Karpas-422 (cell line): ENCODE measurements at regions not wholly inside any gene's neighbourhood (a gene's known extent, or its start where the extent isn't known, plus 50 kb on each side); places are given as distances from the start of the nearest gene placed in this dataset.

Experiments
- DNase-seq: peaks from one replicate; pipeline ENCODE4 v3.0.0-alpha.2; 2015
- H2AFZ ChIP-seq: fragments of 200-600 bp; sonication (generic); 2 replicates; pipeline ENCODE4 v1.6.1; 2014; ENCODE audit warnings: antibody characterized with exemption, low read length, mixed read lengths
- H3K27ac ChIP-seq: fragments of 200-600 bp; sonication (generic); 2 replicates; pipeline ENCODE4 v1.5.1; 2014; ENCODE audit warnings: mild to moderate bottlenecking, low read length, moderate library complexity
- H3K27me3 ChIP-seq: fragments of 200-600 bp; sonication (generic); 2 replicates; pipeline ENCODE4 v1.6.1; 2014; ENCODE audit warnings: low read length, mixed read lengths
- H3K36me3 ChIP-seq: fragments of 200-600 bp; sonication (generic); 2 replicates; pipeline ENCODE4 v1.6.1; 2014; ENCODE audit warnings: low read length, mixed read lengths; ENCODE audit not compliant: insufficient read depth
- H3K4me1 ChIP-seq: fragments of 200-600 bp; sonication (generic); 2 replicates; pipeline ENCODE4 v1.6.1; 2014; ENCODE audit warnings: mild to moderate bottlenecking, low read length, mixed read lengths
- H3K4me2 ChIP-seq: fragments of 200-600 bp; sonication (generic); 2 replicates; pipeline ENCODE4 v1.6.1; 2014; ENCODE audit warnings: low read length, low read depth, mild to moderate bottlenecking; ENCODE audit not compliant: poor library complexity, severe bottlenecking
- H3K4me3 ChIP-seq: fragments of 200-600 bp; sonication (generic); 2 replicates; pipeline ENCODE4 v1.5.1; 2014; ENCODE audit warnings: mild to moderate bottlenecking, antibody characterized with exemption, low read length, mixed read lengths
- H3K79me2 ChIP-seq: fragments of 200-600 bp; sonication (generic); 2 replicates; pipeline ENCODE4 v1.6.1; 2014; ENCODE audit warnings: mild to moderate bottlenecking, low read length, mixed read lengths
- H3K9ac ChIP-seq: fragments of 200-600 bp; sonication (generic); 2 replicates; pipeline ENCODE4 v1.6.0; 2014; ENCODE audit warnings: low read length
- H3K9me2 ChIP-seq: fragments of 200-600 bp; sonication (generic), shearing (Covaris generic); replicated peaks from 2 replicates; pipeline ENCODE4 v1.6.0; 2014; ENCODE audit warnings: mild to moderate bottlenecking, low read length, moderate library complexity; ENCODE audit not compliant: insufficient read depth
- H3K9me3 ChIP-seq: fragments of 300-700, 200-600 bp; sonication (generic); 2 replicates; pipeline ENCODE4 v1.6.1; 2014; ENCODE audit warnings: low read length, mixed read lengths
- H4K20me1 ChIP-seq: fragments of 200-600 bp; sonication (generic); 2 replicates; pipeline ENCODE4 v1.6.1; 2014; ENCODE audit warnings: mild to moderate bottlenecking, antibody characterized with exemption, low read length, low read depth; ENCODE audit not compliant: insufficient read depth

DNA sequence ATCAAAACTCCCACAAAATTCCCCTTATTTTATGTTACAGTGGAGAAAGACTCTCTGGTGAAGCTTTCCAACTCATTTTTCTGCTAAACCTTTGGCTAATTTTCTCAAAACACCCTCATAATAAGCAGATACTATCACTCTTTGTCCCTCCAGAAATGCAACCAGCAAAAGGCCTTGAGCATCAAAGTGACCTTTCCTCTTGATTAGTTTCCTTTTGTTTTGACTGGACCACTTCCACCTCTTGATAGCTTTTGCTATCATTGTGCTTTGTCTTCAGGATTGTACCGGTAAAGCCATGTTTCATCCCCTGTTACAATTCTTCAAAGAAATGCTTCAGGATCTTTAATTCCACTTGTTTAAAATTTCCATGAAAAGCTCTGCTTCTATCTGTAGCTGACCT is 115.1 kb upstream of the SLC13A1 start:
- no peak overlapping the region for H3K4me3 ChIP-seq
- no peaks in the 10 kb centered on the region for H3K79me2 ChIP-seq
- H3K4me1 ChIP-seq: no peaks in the 10 kb centered on the region
- no peaks in the 10 kb centered on the region for H4K20me1 ChIP-seq
- no peak overlapping the region for H3K9ac ChIP-seq
- H3K36me3 ChIP-seq: no peaks in the 10 kb centered on the region
- H3K27me3 ChIP-seq: no peaks in the 10 kb centered on the region
- no peaks in the 10 kb centered on the region for H3K9me3 ChIP-seq
- no peaks in the 10 kb centered on the region; the same call in 1 of the 2 replicates for H3K9me2 ChIP-seq
- no peak for DNase-seq
- H2AFZ ChIP-seq: no peak overlapping the region
- H3K4me2 ChIP-seq: no peak overlapping the region
- H3K27ac ChIP-seq: no peak overlapping the region

DNA sequence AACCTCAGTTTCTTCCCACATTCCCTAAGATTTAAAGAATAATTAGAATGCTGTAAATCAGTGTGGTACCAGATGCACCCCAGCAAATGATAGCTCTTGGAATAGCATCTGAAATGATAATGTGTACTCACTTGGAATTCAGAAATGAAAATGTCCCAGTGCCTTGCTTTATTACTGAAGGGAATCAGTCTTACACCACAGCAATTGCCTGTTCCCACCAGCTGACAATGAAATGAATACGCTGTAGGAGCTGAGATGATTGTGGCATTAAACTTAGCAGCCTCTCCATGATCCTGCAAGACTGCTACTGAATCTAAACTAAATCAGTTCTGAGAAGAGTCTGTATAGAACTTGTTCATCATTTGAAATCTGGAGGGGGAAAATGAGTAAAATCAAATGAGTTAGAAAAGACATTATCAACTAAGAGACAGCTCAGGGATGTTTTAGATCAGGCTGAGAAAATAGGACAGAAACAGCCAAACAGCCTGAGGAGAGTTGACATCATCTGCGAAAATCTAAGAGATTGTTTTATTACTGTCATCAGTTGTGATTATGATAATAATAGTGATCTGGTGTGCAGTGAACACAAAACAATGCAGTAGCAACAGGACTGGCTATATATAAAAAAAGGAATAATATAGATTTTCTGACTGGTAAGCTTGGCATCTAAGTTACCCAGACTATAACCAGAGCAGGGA is 108.6 kb upstream of the SLC13A1 start:
- H3K9ac ChIP-seq: no peak overlapping the region
- H3K4me2 ChIP-seq: no peak overlapping the region
- no peaks in the 10 kb centered on the region; the same call in 1 of the 2 replicates for H3K9me2 ChIP-seq
- H3K27ac ChIP-seq: no peak overlapping the region
- no peaks in the 10 kb centered on the region for H3K27me3 ChIP-seq
- H3K4me3 ChIP-seq: no peak overlapping the region
- no peaks in the 10 kb centered on the region for H4K20me1 ChIP-seq
- no peaks in the 10 kb centered on the region for H3K9me3 ChIP-seq
- H3K4me1 ChIP-seq: no peaks in the 10 kb centered on the region
- DNase-seq: no peak
- H2AFZ ChIP-seq: no peak overlapping the region
- no peaks in the 10 kb centered on the region for H3K79me2 ChIP-seq
- H3K36me3 ChIP-seq: no peaks in the 10 kb centered on the region

DNA sequence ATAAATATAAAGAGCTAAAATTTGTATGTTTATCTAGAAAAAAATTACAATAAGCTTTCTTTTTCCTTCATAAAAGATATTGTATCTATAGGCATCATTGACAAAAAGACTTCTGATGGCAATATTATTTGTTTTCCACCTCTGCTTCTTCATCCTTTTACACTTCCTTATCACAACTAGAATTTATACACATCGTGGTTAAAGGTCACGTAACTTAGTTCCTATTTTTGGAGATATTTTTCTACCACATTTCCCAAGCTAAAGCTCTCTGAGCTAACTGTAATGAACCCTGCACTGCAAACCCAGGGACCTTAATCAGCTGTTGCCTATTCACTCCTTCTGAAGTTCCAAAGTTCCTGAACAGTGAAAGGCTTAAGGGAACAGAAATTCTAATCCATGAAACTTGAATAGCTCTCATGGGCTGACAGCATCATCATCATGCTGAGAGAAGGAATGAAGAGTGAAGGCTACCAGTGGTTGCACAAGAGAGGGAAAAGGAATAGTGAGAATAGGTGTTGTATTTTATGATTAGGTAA is 106.1 kb upstream of the SLC13A1 start:
- Histone ChIP-seq H3K9me3 (no peaks in the 10 kb centered on the region), H3K79me2 (no peaks in the 10 kb centered on the region), H4K20me1 (no peaks in the 10 kb centered on the region), H3K27ac (no peak overlapping the region), H3K27me3 (no peaks in the 10 kb centered on the region), H2AFZ (no peak overlapping the region), H3K9ac (no peak overlapping the region), H3K36me3 (no peaks in the 10 kb centered on the region), H3K4me2 (no peak overlapping the region), H3K4me3 (no peak overlapping the region), H3K9me2 (no peaks in the 10 kb centered on the region; the same call in 1 of the 2 replicates), H3K4me1 (no peaks in the 10 kb centered on the region)
- no peak for DNase-seq

DNA sequence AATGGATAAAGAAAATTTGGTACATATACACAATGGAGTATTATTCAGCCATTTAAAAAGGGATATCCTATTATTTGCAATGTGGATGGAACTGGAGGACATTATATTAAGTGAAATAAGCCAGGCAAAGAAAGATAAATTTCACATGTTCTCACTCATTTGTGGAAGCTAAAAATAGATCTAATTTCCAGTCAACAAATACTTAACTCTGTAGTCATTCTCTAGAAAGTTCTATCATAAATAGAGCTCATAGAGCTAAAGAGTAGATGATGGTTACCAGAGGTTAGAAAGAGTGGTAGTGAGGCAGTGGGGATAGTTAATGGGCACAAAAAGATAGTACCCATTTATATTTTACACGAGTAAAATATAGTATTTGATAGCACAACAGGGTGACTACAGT is 104.2 kb upstream of the SLC13A1 start:
- Histone ChIP-seq H3K4me3 (no peak overlapping the region), H3K9me3 (no peaks in the 10 kb centered on the region), H4K20me1 (no peaks in the 10 kb centered on the region), H3K27ac (no peak overlapping the region), H3K4me2 (no peak overlapping the region), H3K9me2 (no peaks in the 10 kb centered on the region), H3K79me2 (no peaks in the 10 kb centered on the region), H3K9ac (no peak overlapping the region), H3K36me3 (no peaks in the 10 kb centered on the region), H2AFZ (no peak overlapping the region), H3K4me1 (no peaks in the 10 kb centered on the region), H3K27me3 (no peaks in the 10 kb centered on the region)
- DNase-seq: no peak

DNA sequence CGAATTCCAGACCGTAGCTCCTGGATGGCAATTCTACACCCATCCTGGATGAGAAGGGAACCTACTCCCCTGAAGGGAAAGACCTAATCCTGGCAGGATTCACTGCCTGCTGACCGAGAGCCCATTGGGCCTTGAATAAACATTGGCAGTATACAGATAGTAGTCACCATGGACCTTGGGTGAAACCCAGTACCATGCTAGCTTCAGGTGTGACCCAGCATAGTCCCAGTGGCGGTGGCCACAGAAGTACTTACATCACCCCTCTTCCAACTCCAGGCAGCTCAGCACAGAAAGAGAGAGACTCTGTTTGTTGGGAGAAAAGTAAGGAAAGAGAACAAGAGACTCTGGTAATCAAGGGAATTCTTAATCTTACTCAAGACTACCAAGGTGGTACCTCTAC is 97.2 kb upstream of the SLC13A1 start:
- Histone ChIP-seq H3K4me1 (no peaks in the 10 kb centered on the region), H4K20me1 (no peaks in the 10 kb centered on the region)

DNA sequence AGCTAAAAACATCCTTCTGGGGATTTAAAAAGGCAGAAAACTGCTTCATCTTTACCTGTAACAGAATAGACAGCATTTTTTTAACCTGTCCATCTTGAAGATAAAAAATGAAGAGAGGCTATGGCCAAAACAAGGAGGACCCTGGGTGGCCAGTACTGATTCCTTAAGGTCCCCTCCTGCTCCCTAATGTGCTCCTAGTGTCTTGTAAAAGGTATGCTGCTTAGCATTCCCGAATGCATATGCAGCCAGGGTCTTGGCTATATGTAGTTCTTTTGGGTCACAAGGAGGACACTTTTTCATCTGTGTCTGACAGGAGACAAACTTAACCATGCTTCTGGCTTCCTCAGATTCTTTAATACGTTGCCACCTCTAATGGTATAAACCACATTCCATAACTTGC is 93.9 kb upstream of the SLC13A1 start:
- Histone ChIP-seq H3K9me2 (no peaks in the 10 kb centered on the region), H3K4me3 (no peak overlapping the region), H2AFZ (no peak overlapping the region), H3K4me2 (no peak overlapping the region), H3K9ac (no peak overlapping the region), H4K20me1 (no peaks in the 10 kb centered on the region), H3K9me3 (no peaks in the 10 kb centered on the region), H3K36me3 (no peaks in the 10 kb centered on the region), H3K79me2 (no peaks in the 10 kb centered on the region), H3K4me1 (no peaks in the 10 kb centered on the region), H3K27me3 (no peaks in the 10 kb centered on the region), H3K27ac (no peak overlapping the region)
- DNase-seq: no peak

More for the DNA sequence above, 97.2 kb upstream of the SLC13A1 start:
- Histone ChIP-seq H3K9ac (no peak overlapping the region), H3K9me2 (no peaks in the 10 kb centered on the region), H3K79me2 (no peaks in the 10 kb centered on the region), H3K36me3 (no peaks in the 10 kb centered on the region), H2AFZ (no peak overlapping the region), H3K27me3 (no peaks in the 10 kb centered on the region), H3K9me3 (no peaks in the 10 kb centered on the region), H3K27ac (no peak overlapping the region), H3K4me2 (no peak overlapping the region), H3K4me3 (no peak overlapping the region)
- DNase-seq: no peak

DNA sequence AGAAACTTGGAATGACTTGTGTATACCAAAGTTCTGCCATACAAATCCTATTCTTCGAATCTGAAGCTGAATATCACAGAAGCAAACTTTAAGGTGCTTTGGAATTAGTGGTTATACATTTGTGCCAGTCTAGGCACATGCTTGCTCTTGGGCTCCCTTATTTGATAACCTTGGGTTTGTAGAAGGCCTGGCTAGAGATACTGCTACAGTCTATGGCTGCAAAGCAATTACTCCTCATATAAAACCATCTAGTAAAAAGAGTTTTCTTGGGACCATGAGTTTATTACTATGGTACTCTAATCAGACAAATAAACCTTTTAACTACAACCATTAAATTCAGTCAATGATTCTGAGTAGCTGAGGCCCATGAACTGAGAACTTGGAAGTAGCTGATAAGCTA is 92.5 kb upstream of the SLC13A1 start:
- Histone ChIP-seq H3K79me2 (no peaks in the 10 kb centered on the region), H3K9me3 (no peaks in the 10 kb centered on the region), H3K9me2 (no peaks in the 10 kb centered on the region), H3K4me1 (no peaks in the 10 kb centered on the region), H4K20me1 (no peaks in the 10 kb centered on the region), H2AFZ (no peak overlapping the region), H3K4me2 (no peak overlapping the region), H3K4me3 (no peak overlapping the region), H3K36me3 (no peaks in the 10 kb centered on the region), H3K27me3 (no peaks in the 10 kb centered on the region), H3K27ac (no peak overlapping the region), H3K9ac (no peak overlapping the region)
- no peak for DNase-seq

DNA sequence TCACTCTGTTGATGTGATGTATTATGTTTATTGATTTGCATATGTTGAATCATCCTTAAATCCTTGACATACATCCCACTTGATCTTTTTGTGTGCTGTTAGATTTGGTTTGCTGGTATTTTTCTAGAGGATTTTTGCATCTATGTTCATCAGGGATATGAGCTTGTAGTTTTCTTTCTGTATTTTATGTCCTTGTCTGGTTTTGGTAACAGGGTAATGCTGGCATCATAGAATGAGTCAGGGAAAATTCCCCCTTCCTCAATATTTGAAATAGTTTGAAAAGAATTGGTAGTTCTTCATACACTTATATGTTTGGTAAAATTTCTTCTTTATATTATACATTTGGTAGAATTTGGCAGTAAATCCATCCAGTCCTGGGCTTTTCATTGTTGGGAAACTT is 89.4 kb upstream of the SLC13A1 start:
- H3K4me2 ChIP-seq: no peak overlapping the region
- H3K27me3 ChIP-seq: no peaks in the 10 kb centered on the region
- H3K36me3 ChIP-seq: no peaks in the 10 kb centered on the region
- H3K4me3 ChIP-seq: no peak overlapping the region
- no peak overlapping the region for H2AFZ ChIP-seq
- H3K27ac ChIP-seq: no peak overlapping the region
- no peak overlapping the region for H3K9ac ChIP-seq
- H3K9me2 ChIP-seq: no peaks in the 10 kb centered on the region
- DNase-seq: no peak
- H3K9me3 ChIP-seq: no peaks in the 10 kb centered on the region
- no peaks in the 10 kb centered on the region for H3K4me1 ChIP-seq
- H4K20me1 ChIP-seq: no peaks in the 10 kb centered on the region
- no peaks in the 10 kb centered on the region for H3K79me2 ChIP-seq
